Upper lobe of left lung (tissue), 4 donors: ENCODE measurements at regions not wholly inside any gene's neighbourhood (a gene's known extent, or its start where the extent isn't known, plus 50 kb on each side); places are given as distances from the start of the nearest gene placed in this dataset.

Experiments used
- CTCF ChIP-seq, 6 experiments: fragments of 450-650 bp in 4 of 6; fragments of 200-600 bp in 2 of 6; sonication (generic) in 2 of 6; IDR thresholded peaks; one replicate each; pipeline ENCODE4 v1.5.1; 2016 to 2019; ENCODE audit warnings: antibody characterized with exemption in 6 of 6
- EP300 ChIP-seq, 4 donors: sonication (generic); formaldehyde crosslinking; IDR thresholded peaks; one replicate each; pipeline ENCODE4 v1.5.1; 2017; ENCODE audit warnings: antibody characterized with exemption in 4 of 4, control low read depth in 2 of 4
- POLR2A ChIP-seq, 4 donors: fragments of 450-650 bp; IDR thresholded peaks; one replicate each; pipeline ENCODE4 v1.5.1; 2016 to 2017; ENCODE audit warnings: antibody characterized with exemption in 4 of 4, mild to moderate bottlenecking in 2 of 4
- POLR2AphosphoS5 ChIP-seq, 2 donors: sonication (generic); formaldehyde crosslinking; IDR thresholded peaks; one replicate each; pipeline ENCODE4 v1.5.1; 2017; ENCODE audit warnings: antibody characterized with exemption in 2 of 2

- TF ChIP-seq EP300 (IDR thresholded peaks at IDR 0.05) (no peak), CTCF (IDR thresholded peaks at IDR 0.05) (no peak), POLR2AphosphoS5 (IDR thresholded peaks at IDR 0.05) (no peak), POLR2A (IDR thresholded peaks at IDR 0.05) (no peak)
Measured at GRCh38 chr3:57001356-57001755, 59.1 kb upstream of the SPATA12 start.
